ENCODE measurements at regions not wholly inside any gene's neighbourhood (a gene's known extent, or its start where the extent isn't known, plus 50 kb on each side); places are given as distances from the start of the nearest gene placed in this dataset.

DNA sequence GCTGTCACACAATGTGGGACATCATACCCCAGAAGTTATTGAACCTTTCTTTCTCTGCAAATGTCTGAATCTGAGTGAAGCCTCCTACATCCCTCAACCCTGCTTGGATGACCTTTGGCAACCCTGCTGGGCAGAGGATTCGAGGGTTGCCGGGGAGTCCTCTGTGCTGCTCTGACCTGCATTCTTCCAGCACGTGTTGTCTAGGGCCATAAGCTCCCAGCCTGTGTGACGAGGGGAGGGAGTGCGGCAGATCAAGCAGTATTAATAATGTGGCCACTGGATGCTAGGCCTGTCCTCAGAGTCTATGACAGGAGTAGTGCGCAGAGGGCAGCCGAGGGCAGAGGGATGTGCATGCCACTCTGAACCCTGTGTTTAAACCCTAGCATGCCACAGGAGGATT lies 58.8 kb downstream of the RPL37A start:
- no peak for DNase-seq (ENCODE audit: low spot score)
- Mint-ChIP-seq H3K4me1 (ENCODE audit: low read depth) (peaks cover 96% of the 10 kb centered on the region), H3K36me3 (ENCODE audit: low read depth) (no peaks in the 10 kb centered on the region), H3K27me3 (ENCODE audit: low read depth) (no peaks in the 10 kb centered on the region), H3K4me3 (ENCODE audit: unreplicated experiment) (no peak overlapping the region), H3K27ac (ENCODE audit: unreplicated experiment) (peak overlapping the region; percentile 47), H3K9me3 (ENCODE audit: low read depth) (no peaks in the 10 kb centered on the region)
- TF ChIP-seq, protein P1, sequence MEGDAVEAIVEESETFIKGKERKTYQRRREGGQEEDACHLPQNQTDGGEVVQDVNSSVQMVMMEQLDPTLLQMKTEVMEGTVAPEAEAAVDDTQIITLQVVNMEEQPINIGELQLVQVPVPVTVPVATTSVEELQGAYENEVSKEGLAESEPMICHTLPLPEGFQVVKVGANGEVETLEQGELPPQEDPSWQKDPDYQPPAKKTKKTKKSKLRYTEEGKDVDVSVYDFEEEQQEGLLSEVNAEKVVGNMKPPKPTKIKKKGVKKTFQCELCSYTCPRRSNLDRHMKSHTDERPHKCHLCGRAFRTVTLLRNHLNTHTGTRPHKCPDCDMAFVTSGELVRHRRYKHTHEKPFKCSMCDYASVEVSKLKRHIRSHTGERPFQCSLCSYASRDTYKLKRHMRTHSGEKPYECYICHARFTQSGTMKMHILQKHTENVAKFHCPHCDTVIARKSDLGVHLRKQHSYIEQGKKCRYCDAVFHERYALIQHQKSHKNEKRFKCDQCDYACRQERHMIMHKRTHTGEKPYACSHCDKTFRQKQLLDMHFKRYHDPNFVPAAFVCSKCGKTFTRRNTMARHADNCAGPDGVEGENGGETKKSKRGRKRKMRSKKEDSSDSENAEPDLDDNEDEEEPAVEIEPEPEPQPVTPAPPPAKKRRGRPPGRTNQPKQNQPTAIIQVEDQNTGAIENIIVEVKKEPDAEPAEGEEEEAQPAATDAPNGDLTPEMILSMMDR (IDR thresholded peaks at IDR 0.05) = no peak

DNA sequence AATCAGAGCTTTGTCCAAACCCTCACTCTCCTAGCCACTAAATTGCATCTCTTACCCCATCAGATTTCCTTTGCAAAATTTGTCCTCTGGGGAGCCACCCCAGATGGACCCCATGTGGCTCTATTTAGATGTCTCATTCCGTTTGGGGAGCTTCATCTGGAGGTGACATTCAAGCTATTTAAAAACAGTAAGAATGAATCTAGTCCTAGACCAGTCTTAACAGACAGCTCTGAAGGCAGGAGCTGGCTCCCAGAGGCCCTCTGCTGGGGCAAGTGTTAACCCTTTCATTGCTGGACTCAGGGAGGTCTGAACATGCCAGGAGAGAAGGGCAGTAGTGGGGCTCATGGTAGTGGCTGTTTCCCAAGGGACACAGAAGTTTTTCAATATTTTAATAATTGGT lies 59.2 kb downstream of the RPL37A start:
- Mint-ChIP-seq H3K27ac (ENCODE audit: unreplicated experiment) (peak overlapping the region; percentile 32), H3K4me1 (ENCODE audit: low read depth) (peaks cover 97% of the 10 kb centered on the region), H3K36me3 (ENCODE audit: low read depth) (no peaks in the 10 kb centered on the region), H3K9me3 (ENCODE audit: low read depth) (no peaks in the 10 kb centered on the region), H3K27me3 (ENCODE audit: low read depth) (no peaks in the 10 kb centered on the region), H3K4me3 (ENCODE audit: unreplicated experiment) (peak overlapping the region; percentile 10)
- DNase-seq (ENCODE audit: low spot score) = no peak
- TF ChIP-seq, protein P1 (IDR thresholded peaks at IDR 0.05) = no peak

DNA sequence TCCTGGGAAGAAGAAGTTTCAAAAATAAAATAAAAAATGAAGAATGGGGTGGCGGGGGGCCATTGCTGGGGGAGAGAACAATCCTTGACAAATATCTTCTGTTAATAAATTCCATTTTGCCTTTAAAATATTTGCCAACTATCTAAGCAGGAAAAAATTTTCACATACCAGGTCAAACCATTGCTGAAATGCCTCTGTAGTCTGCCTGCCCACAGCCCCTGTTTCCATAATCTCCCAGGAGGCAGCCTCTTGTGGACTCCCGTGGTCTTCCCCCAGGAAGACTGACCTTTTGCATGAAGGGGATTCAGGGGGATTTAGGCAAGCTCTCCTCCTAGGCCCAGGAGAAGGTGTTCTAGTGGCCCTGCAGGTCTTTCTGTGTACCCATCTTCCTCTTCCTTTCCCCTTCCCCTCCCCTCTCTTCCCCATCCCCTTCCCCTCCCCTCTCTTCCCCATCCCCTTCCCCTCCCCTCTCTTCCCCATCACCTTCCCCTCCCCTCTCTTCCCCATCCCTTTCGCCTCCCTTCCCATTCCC lies 61.0 kb downstream of the RPL37A start:
- Mint-ChIP-seq H3K27me3 (ENCODE audit: low read depth) (no peaks in the 10 kb centered on the region), H3K4me3 (ENCODE audit: unreplicated experiment) (no peak overlapping the region), H3K4me1 (ENCODE audit: low read depth) (peaks cover 97% of the 10 kb centered on the region), H3K27ac (ENCODE audit: unreplicated experiment) (peak overlapping the region; percentile 84), H3K9me3 (ENCODE audit: low read depth) (no peaks in the 10 kb centered on the region), H3K36me3 (ENCODE audit: low read depth) (no peaks in the 10 kb centered on the region)
- no peak for DNase-seq (ENCODE audit: low spot score)
- TF ChIP-seq, protein P1 (IDR thresholded peaks at IDR 0.05) = no peak

DNA sequence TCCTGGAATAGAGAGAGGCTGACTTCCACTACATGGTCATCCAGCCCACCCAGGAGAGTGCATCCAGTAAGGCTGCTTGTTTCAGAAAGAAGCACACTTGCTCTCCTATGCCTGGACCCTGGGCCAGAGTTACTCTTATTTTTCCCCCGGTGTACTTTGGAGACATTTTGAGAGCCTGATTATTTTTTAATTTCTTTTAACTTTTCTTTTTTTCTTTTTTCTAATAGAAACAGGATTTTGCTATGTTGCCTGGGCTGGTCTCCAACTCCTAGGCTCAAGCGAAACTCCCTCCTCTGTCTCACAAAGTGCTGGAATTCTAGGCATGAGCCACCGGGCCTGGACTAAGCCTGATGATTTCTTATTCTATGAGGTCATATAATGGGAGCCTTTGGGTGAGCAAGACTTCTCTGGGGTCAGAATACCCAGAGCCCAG lies 62.2 kb downstream of the RPL37A start:
- no peaks in the 10 kb centered on the region for H3K36me3 Mint-ChIP-seq (ENCODE audit: low read depth)
- no peak overlapping the region for H3K4me3 Mint-ChIP-seq (ENCODE audit: unreplicated experiment)
- H3K9me3 Mint-ChIP-seq (ENCODE audit: low read depth) = no peaks in the 10 kb centered on the region
- H3K27ac Mint-ChIP-seq (ENCODE audit: unreplicated experiment) = peak overlapping the region; percentile 84
- H3K27me3 Mint-ChIP-seq (ENCODE audit: low read depth) = no peaks in the 10 kb centered on the region
- H3K4me1 Mint-ChIP-seq (ENCODE audit: low read depth) = peaks cover 97% of the 10 kb centered on the region
- TF ChIP-seq, protein P1 (IDR thresholded peaks at IDR 0.05) = no peak
- DNase-seq (ENCODE audit: low spot score) = no peak

DNA sequence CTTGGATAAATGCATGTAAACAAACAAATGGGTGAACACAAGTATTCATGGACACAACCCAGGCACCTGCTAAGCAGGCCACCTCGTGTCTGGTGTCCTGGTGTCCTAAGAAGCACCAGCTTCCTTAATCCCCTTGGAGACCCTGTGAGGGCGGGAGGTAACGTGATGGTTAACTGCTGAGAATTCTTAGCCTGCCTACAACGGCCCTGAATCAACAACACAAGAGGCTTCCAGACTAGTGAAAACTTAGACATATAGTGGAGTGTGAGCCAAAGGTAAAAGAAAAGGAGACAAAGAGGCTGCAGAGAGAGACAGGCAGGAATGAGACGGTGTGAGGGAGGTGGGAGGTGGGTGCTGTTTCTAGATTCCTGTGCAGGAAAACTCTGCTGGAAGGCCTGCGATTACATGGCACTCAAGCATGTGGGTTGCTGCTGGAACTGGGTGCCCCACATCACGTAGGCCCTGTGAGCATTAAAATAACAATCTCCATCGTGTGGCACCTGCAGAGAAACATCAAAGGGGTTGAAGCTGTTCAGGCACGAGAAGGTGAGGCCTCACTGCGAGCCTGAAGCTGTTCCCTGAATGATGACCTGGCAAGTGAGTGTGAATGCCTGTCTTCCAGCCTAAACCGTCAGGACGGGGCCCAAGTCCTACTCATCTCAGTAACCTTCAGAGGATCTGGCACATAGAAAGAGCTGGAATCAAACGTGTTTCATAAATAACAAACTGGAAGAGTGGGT lies 64.2 kb downstream of the RPL37A start:
- no peaks in the 10 kb centered on the region for H3K27me3 Mint-ChIP-seq (ENCODE audit: low read depth)
- peaks cover 91% of the 10 kb centered on the region for H3K4me1 Mint-ChIP-seq (ENCODE audit: low read depth)
- H3K27ac Mint-ChIP-seq (ENCODE audit: unreplicated experiment) = peak overlapping the region; percentile 55
- no peaks in the 10 kb centered on the region for H3K36me3 Mint-ChIP-seq (ENCODE audit: low read depth)
- DNase-seq (ENCODE audit: low spot score) = no peak
- peaks cover 3% of the 10 kb centered on the region for H3K9me3 Mint-ChIP-seq (ENCODE audit: low read depth)
- TF ChIP-seq, protein P1 (IDR thresholded peaks at IDR 0.05) = no peak
- no peak overlapping the region for H3K4me3 Mint-ChIP-seq (ENCODE audit: unreplicated experiment)
